IMR-90 (cell line): ENCODE measurements at regions not wholly inside any gene's neighbourhood (a gene's known extent, or its start where the extent isn't known, plus 50 kb on each side); places are given as distances from the start of the nearest gene placed in this dataset.

Source experiments
- ATAC-seq: fragments of 200-7000 bp; cut with Tn5 transposase; 2 replicates; pipeline ENCODE4 v1.9.1; 2020; ENCODE audit warnings: low read depth, mild to moderate bottlenecking, moderate library complexity
- BruUV-seq: library from RNA; stranded (reverse); fragments of 400-500 nt; replicated peaks from 2 replicates; lab custom pipeline; 2021; lab: Mats Ljungman, UMichigan
- CTCF ChIA-PET: fragments of 300-600 bp; formaldehyde crosslinking; extraction: SDS; loops from one replicate; lab custom pipeline; 2021; ENCODE audit warnings: antibody characterized with exemption; lab: Yijun Ruan, JAX
- POLR2A ChIA-PET: fragments of 300-600 bp; sonication (Branson Sonifier 250); formaldehyde crosslinking; loops from one replicate; lab custom pipeline; 2022; ENCODE audit warnings: antibody characterized with exemption; ENCODE audit not compliant: unreplicated experiment; lab: Charles Lee
- DNase-seq: peaks from one replicate; pipeline ENCODE4 v3.0.0; 2013
- H2AFZ ChIP-seq: replicated peaks from 2 replicates; pipeline ENCODE3; 2013; ENCODE audit warnings: low read length, mild to moderate bottlenecking; ENCODE audit not compliant: poor library complexity
- H2AK5ac ChIP-seq: 2 replicates; pipeline ENCODE4 v1.6.1; 2013; ENCODE audit warnings: low read depth, low read length, inconsistent platforms
- H2AK9ac ChIP-seq: replicated peaks from 2 replicates; pipeline ENCODE3; 2013; ENCODE audit warnings: mild to moderate bottlenecking, low read depth, low read length, moderate library complexity; ENCODE audit not compliant: poor library complexity
- H2BK120ac ChIP-seq: 2 replicates; pipeline ENCODE4 v1.6.1; 2013; ENCODE audit warnings: low read depth, low read length, inconsistent platforms
- H2BK15ac ChIP-seq: 3 replicates; pipeline ENCODE4 v1.6.1; 2013; ENCODE audit warnings: low read depth, low read length, inconsistent platforms
- H2BK20ac ChIP-seq: 2 replicates; pipeline ENCODE4 v1.6.1; 2013; ENCODE audit warnings: low read depth, mild to moderate bottlenecking, inconsistent platforms, low read length, moderate library complexity
- H2BK5ac ChIP-seq: 2 replicates; pipeline ENCODE4 v1.6.1; 2013; ENCODE audit warnings: mild to moderate bottlenecking, low read depth, low read length, inconsistent platforms; ENCODE audit not compliant: poor library complexity, severe bottlenecking
- H3K14ac ChIP-seq: replicated peaks from 2 replicates; pipeline ENCODE4 v1.6.1; 2013; ENCODE audit warnings: low read depth, low read length, inconsistent platforms
- H3K18ac ChIP-seq: 2 replicates; pipeline ENCODE4 v1.6.1; 2013; ENCODE audit warnings: low read depth, low read length, control low read depth
- H3K23ac ChIP-seq: 2 replicates; pipeline ENCODE4 v1.6.1; 2013; ENCODE audit warnings: low read depth, low read length, inconsistent platforms
- H3K27ac ChIP-seq: 2 replicates; pipeline ENCODE4 v1.5.1; 2013; ENCODE audit warnings: mild to moderate bottlenecking, control low read depth, low read length; ENCODE audit not compliant: insufficient read depth
- H3K27me3 ChIP-seq: 2 replicates; pipeline ENCODE4 v1.6.1; 2013; ENCODE audit warnings: low read length; ENCODE audit not compliant: control insufficient read depth, insufficient read depth
- H3K36me3 ChIP-seq: 2 replicates; pipeline ENCODE4 v1.6.1; 2013; ENCODE audit warnings: low read length, mixed read lengths; ENCODE audit not compliant: control insufficient read depth, insufficient read depth
- H3K4ac ChIP-seq: 2 replicates; pipeline ENCODE4 v1.6.1; 2013; ENCODE audit warnings: low read depth, low read length, inconsistent platforms
- H3K4me1 ChIP-seq: 2 replicates; pipeline ENCODE4 v1.6.1; 2013; ENCODE audit warnings: low read length, mixed read lengths; ENCODE audit not compliant: control insufficient read depth, insufficient read depth
- H3K4me2 ChIP-seq: 2 replicates; pipeline ENCODE4 v1.6.1; 2013; ENCODE audit warnings: low read depth, mild to moderate bottlenecking, control low read depth, low read length, moderate library complexity
- H3K4me3 ChIP-seq: 2 replicates; pipeline ENCODE4 v1.5.1; 2013; ENCODE audit warnings: low read depth, mild to moderate bottlenecking, control low read depth, low read length, moderate library complexity; ENCODE audit not compliant: insufficient read depth
- H3K56ac ChIP-seq: 2 replicates; pipeline ENCODE4 v1.6.1; 2013; ENCODE audit warnings: low read length, inconsistent platforms; ENCODE audit not compliant: insufficient read depth; ENCODE audit errors: extremely low read depth
- H3K79me1 ChIP-seq, 2 experiments: 2 replicates each; pipeline ENCODE4 v1.6.1; 2013; ENCODE audit warnings: low read length in 2 of 2, inconsistent platforms in 1 of 2, low read depth in 1 of 2
- H3K9ac ChIP-seq: 2 replicates; pipeline ENCODE4 v1.6.1; 2013; ENCODE audit warnings: low read depth, low read length, control low read depth
- H3K9me1 ChIP-seq: 2 replicates; pipeline ENCODE4 v1.6.1; 2013; ENCODE audit warnings: low read length, inconsistent platforms; ENCODE audit not compliant: insufficient read depth
- H3K9me3 ChIP-seq: 2 replicates; pipeline ENCODE4 v1.6.1; 2013; ENCODE audit warnings: low read length; ENCODE audit not compliant: control insufficient read depth, insufficient read depth
- H4K20me1 ChIP-seq: 2 replicates; pipeline ENCODE4 v1.6.1; 2013; ENCODE audit warnings: low read length, inconsistent platforms; ENCODE audit not compliant: insufficient read depth
- H4K5ac ChIP-seq: 2 replicates; pipeline ENCODE4 v1.6.1; 2013; ENCODE audit warnings: mild to moderate bottlenecking, low read depth, low read length, control low read depth
- H4K8ac ChIP-seq, 2 experiments: 2 replicates each; pipeline ENCODE4 v1.6.1; 2013; ENCODE audit warnings: low read depth in 2 of 2, low read length in 2 of 2, control low read depth in 1 of 2, inconsistent platforms in 1 of 2
- H4K91ac ChIP-seq: 2 replicates; pipeline ENCODE4 v1.6.1; 2013; ENCODE audit warnings: low read depth, low read length, inconsistent platforms; ENCODE audit not compliant: insufficient read depth
- CEBPB ChIP-seq: IDR thresholded peaks from 2 replicates; pipeline ENCODE4 v1.6.1; 2012; ENCODE audit warnings: low read depth, low read length, improper control_type of control experiment
- FOS ChIP-seq: fragments of 150-350 bp; IDR thresholded peaks from 2 replicates; pipeline ENCODE4 v1.6.1; 2016; ENCODE audit warnings: low read depth, low read length
- MAFK ChIP-seq: IDR thresholded peaks from 2 replicates; pipeline ENCODE4 v1.6.1; 2012; ENCODE audit warnings: low read depth, low read length, improper control_type of control experiment
- MAZ ChIP-seq: IDR thresholded peaks from 2 replicates; pipeline ENCODE4 v1.6.1; 2012; ENCODE audit warnings: low read depth, mild to moderate bottlenecking, low read length, improper control_type of control experiment, moderate library complexity, borderline replicate concordance
- MXI1 ChIP-seq: IDR thresholded peaks from 2 replicates; pipeline ENCODE4 v1.6.1; 2012; ENCODE audit warnings: low read depth, mild to moderate bottlenecking, low read length, moderate library complexity, borderline replicate concordance
- POLR2A ChIP-seq: IDR thresholded peaks from 2 replicates; pipeline ENCODE4 v1.6.1; 2012; ENCODE audit warnings: mild to moderate bottlenecking, low read depth, low read length
- RCOR1 ChIP-seq: IDR thresholded peaks from 2 replicates; pipeline ENCODE4 v1.6.1; 2012; ENCODE audit warnings: mild to moderate bottlenecking, low read length, improper control_type of control experiment; ENCODE audit not compliant: insufficient replicate concordance
- RFX5 ChIP-seq: IDR thresholded peaks from 2 replicates; pipeline ENCODE4 v1.8.0; 2012; ENCODE audit warnings: low read depth, mild to moderate bottlenecking, low read length, moderate library complexity
- WGBS, 2 experiments: methylation state at CpG; one replicate each; pipeline versions ENCODE4 v1.1.5 to v1.1.7; 2013; ENCODE audit warnings: missing lambda C conversion rate in 2 of 2; ENCODE audit not compliant: insufficient read length in 1 of 2; ENCODE audit errors: extremely low coverage in 2 of 2; 5-methylcytosine and 5-hydroxymethylcytosine counted together
- dilution Hi-C: fragments of 300-500 bp; cut with HindIII; formaldehyde crosslinking; loops from one replicate; pipeline ENCODE4 v1.14.3; 2018; ENCODE audit warnings: low sequenced_read_pairs; ENCODE audit not compliant: unreplicated experiment
- in situ Hi-C: fragments of 300-500 bp; cut with MboI; formaldehyde crosslinking; loops from 3 replicates; pipeline ENCODE4 v1.14.3; 2019; ENCODE audit warnings: low sequenced_read_pairs, inconsistent platforms, mixed read lengths
- intact Hi-C: fragments of 100-400 bp; cut with micrococcal nuclease; formaldehyde crosslinking; loops from 2 replicates; pipeline ENCODE4 v1.10.0; 2022
- TF ChIP-seq, protein P1 (sequence below): fragments of 150-350 bp; IDR thresholded peaks from 2 replicates; pipeline ENCODE4 v1.6.1; 2016; ENCODE audit warnings: low read depth, mild to moderate bottlenecking, low read length, moderate library complexity, borderline replicate concordance
- TF ChIP-seq, protein P2 (sequence below): fragments of 150-350 bp; IDR thresholded peaks from 2 replicates; pipeline ENCODE4 v1.6.1; 2017; ENCODE audit warnings: mild to moderate bottlenecking, antibody characterized with exemption, low read length, low read depth

DNA sequence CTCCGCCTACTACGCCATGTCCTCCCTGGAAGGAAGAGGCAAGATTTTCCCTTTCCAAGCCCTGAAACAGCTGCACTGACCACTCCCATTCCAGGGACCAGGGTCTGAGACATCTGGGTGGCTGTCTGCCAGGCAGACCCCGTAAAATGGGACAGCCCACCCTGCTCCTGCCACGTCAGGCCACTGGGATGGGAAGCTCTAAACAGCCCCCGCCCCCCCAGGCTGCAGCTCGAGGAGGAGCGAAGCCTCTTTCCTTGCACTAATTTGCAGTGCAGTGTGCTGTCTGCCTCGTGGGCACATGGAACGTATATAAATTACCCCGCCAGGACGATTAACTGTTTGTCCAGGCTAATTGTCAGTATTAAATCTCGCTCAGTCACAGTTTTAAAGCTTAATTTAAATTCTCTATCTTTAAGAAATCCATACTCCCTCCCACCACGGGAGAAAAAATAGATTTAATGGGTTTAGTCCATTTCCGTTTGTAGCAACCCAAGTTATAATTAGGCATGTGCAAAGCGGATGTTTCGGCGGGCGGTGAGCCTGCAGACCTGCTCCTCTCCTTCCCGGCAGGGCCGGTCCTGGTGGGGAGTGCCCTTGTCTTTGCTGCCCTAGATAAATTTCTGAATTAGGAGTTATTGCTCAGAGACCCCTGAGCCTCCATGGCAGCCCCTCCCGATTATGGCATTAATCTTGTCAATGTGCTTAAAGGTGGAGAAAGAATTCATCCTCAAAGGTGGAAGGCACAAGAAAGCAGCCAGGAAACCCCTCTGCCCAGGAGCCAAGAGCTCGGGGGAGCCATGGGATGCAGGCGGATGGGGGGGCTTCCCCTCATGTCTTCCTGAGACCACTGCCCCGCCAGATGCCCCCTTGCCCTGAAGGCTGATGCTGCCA, 268.0 kb upstream of the TNRC6C start:
- intact Hi-C loops, result no loop called here
- H2BK15ac ChIP-seq, result no peak overlapping the region
- no peak overlapping the region for H3K14ac ChIP-seq
- H3K4ac ChIP-seq, result no peak overlapping the region
- H4K8ac ChIP-seq, result no peak overlapping the region
- WGBS, 2 experiments, result 40% methylated on average over 1 of the region's 24 CpGs; no CpG with 5 or more reads in 1 of the 2 experiments
- ChIA-PET CTCF (no interaction called here), POLR2A (no interaction called here)
- H2BK5ac ChIP-seq, result no peak overlapping the region
- no peaks in the 10 kb centered on the region for H4K20me1 ChIP-seq
- no peak for DNase-seq
- peak overlapping the region; percentile 54; the same call in 1 of the 2 replicates for H3K4me2 ChIP-seq
- TF ChIP-seq, protein P1, sequence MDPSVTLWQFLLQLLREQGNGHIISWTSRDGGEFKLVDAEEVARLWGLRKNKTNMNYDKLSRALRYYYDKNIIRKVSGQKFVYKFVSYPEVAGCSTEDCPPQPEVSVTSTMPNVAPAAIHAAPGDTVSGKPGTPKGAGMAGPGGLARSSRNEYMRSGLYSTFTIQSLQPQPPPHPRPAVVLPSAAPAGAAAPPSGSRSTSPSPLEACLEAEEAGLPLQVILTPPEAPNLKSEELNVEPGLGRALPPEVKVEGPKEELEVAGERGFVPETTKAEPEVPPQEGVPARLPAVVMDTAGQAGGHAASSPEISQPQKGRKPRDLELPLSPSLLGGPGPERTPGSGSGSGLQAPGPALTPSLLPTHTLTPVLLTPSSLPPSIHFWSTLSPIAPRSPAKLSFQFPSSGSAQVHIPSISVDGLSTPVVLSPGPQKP, result no peak
- TF ChIP-seq MAFK, result no peak
- no peak for TF ChIP-seq MXI1
- TF ChIP-seq RFX5, result no peak
- TF ChIP-seq CEBPB, result no peak
- TF ChIP-seq MAZ, result no peak
- no peak for TF ChIP-seq RCOR1
- no peak for TF ChIP-seq FOS
- TF ChIP-seq, protein P2, sequence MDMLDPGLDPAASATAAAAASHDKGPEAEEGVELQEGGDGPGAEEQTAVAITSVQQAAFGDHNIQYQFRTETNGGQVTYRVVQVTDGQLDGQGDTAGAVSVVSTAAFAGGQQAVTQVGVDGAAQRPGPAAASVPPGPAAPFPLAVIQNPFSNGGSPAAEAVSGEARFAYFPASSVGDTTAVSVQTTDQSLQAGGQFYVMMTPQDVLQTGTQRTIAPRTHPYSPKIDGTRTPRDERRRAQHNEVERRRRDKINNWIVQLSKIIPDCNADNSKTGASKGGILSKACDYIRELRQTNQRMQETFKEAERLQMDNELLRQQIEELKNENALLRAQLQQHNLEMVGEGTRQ, result no peak
- no peak for TF ChIP-seq POLR2A
- no peaks in the 10 kb centered on the region for H3K79me1 ChIP-seq
- H3K9me1 ChIP-seq, result no peaks in the 10 kb centered on the region
- H2BK120ac ChIP-seq, result no peak overlapping the region
- in situ Hi-C loops, result no loop called here
- H3K18ac ChIP-seq, result no peak overlapping the region
- peaks cover 36% of the 10 kb centered on the region for H3K27me3 ChIP-seq
- no peak overlapping the region for H4K5ac ChIP-seq
- dilution Hi-C loops, result no loop called here
- H3K36me3 ChIP-seq, result no peaks in the 10 kb centered on the region
- H3K9ac ChIP-seq, result no peak overlapping the region
- H2AFZ ChIP-seq, result peak overlapping the region; percentile 48
- no peak overlapping the region for H2AK9ac ChIP-seq
- no peaks in the 10 kb centered on the region for H3K9me3 ChIP-seq
- no peak overlapping the region for H2AK5ac ChIP-seq
- no peak overlapping the region for H3K56ac ChIP-seq
- ATAC-seq, result no peak
- no peak overlapping the region for H4K91ac ChIP-seq
- no peak overlapping the region for H3K23ac ChIP-seq
- no peak overlapping the region for H3K27ac ChIP-seq
- H2BK20ac ChIP-seq, result no peak overlapping the region
- no peaks in the 10 kb centered on the region for H3K4me1 ChIP-seq
- H3K4me3 ChIP-seq, result peak overlapping the region; percentile 19; the same call in 1 of the 2 replicates
- BruUV-seq, result no TSS peak
